COLO668 (cell line): ENCODE measurements at regions not wholly inside any gene's neighbourhood (a gene's known extent, or its start where the extent isn't known, plus 50 kb on each side); places are given as distances from the start of the nearest gene placed in this dataset.

Experiments
- DNase-seq: peaks from one replicate; lab custom pipeline; 2025; ENCODE audit not compliant: unreplicated experiment; lab: John Stamatoyannopoulos, UW

DNA sequence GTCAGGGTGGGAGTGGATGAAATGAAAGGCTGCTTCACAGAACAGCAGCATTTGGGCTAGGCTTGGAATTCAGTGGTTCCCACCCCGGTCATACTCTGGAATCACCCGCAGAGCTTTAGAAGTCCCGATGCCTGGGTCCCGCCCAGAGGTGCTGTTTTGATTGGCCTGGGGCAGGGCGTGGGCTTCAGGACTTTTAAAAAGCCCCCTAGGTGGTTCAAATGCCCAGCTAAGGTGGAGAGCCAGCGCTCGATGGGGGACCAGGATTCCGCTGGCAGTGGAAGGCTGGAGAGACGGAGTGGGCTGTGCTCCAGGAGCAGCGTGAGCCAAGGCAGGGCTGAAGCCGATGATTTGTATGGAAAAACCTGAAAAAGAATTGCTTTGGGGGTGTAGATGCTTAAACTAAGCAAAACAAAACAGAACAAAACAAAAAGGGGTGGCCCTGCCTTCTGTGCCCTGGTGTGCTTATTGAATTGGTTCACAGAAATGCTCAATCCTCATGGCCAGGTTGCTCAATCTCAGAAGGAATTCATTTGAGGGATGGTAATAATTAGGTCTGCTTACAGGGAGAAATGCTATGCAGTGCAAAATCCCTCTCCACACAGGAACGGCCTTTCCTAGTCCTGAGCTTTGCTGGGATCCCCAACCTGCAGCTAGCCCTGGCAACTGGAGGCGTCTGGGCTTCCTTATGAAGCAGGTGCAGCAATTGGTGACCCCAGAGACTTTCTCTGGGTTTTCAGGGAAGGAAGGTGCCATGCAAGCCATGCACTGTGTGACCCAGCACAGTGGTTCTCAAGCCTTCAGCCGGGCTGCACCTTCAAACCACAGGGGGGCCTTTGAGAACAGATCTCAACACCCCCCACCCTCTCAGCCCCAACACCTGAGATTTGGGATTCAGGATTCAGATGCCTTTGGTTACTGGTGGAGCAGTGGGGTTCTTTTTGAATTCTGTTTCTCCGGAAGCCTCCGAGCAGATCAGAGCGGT, 174.0 kb upstream of the ZNF618 start:
- DNase-seq: no peak

DNA sequence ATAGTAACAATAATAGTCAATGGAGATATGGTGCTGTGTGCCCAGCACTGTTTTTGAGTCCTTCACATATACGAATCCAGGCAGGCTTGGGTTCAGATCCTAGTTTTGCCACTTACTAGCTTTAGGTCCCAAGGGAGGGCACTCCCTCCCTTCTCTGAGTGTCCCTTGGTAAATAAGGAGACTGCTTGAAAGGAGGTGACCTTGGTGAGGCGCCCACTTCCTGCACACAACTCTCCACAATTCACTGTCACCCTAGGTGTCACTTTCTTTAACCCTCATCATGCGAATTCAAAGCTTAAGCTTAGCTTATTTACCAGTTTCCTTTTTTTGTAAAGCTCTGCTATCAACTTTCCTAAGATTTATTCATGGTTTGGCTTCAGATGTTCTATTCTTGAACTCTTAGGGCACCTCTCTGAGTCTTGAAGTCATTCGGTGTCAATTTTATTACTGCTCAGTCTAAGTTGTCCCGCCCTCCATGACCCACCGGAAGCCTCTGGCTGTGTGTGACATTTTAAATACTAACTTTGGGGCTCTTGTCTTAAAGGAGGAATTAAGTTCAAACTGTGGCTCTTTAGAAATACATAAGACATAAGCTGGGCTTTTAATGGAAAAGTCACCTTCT, 170.7 kb upstream of the ZNF618 start:
- no peak for DNase-seq

DNA sequence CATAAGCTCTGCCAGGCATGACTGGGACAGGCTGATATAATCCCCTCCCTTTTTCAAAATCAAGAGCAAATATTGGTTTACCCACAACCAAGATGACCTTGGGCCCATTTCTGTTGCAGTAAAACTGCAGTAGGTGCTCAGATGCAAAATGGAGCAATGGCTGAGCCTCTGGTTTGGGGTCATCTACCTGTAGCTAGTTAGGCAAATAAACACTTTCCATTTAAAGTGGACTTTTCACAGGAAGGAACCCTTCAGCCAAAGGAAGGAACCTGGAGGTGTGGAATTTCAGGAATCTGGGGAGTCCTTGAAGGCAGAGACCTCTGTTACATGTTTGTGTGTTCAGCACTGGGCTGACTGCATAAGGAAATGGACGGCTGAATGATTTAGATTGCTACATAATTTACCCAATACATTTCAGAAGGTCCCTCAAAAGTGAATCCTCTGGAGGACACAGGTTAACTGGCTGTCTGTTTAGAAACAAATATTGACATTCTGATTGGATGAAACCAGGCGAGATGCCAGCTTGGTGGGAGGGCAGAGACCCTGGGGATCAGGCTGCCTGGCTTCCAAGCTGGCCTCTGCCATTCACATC, 170.1 kb upstream of the ZNF618 start:
- DNase-seq: no peak

DNA sequence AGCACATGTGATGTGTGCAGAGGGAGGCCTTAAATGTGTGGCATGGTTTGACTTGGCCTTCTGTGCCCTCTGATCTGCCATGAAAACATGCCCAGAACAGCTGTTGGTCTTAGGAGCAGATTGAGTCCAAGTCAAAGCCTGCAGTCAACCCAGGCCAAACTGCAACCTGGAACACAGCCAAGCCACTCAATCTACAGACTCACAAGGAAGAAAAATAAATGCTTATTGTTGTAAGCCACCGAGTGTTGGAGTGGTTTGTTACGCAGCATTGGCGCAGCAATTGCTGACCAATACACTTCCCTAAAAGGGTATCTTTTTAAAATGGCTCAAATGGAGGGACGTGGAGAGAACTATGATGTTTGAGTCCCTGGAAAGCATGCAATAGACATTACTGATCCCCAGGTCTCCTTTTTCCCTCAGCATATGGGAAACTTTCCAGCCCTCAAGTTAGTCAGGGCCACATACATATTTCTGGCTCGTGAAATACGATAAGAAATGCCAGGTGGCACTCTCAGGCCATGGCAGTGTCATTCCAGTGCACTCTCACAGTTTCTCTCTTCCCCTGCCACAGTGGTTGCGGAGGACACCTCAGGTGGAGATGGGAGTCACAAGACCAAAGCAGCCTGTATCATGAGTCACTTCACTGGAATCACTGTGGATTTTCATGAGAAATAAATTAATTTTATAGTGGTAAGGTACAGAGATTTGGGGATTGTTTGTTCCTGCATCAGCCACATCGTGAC, 168.0 kb upstream of the ZNF618 start:
- DNase-seq: no peak

DNA sequence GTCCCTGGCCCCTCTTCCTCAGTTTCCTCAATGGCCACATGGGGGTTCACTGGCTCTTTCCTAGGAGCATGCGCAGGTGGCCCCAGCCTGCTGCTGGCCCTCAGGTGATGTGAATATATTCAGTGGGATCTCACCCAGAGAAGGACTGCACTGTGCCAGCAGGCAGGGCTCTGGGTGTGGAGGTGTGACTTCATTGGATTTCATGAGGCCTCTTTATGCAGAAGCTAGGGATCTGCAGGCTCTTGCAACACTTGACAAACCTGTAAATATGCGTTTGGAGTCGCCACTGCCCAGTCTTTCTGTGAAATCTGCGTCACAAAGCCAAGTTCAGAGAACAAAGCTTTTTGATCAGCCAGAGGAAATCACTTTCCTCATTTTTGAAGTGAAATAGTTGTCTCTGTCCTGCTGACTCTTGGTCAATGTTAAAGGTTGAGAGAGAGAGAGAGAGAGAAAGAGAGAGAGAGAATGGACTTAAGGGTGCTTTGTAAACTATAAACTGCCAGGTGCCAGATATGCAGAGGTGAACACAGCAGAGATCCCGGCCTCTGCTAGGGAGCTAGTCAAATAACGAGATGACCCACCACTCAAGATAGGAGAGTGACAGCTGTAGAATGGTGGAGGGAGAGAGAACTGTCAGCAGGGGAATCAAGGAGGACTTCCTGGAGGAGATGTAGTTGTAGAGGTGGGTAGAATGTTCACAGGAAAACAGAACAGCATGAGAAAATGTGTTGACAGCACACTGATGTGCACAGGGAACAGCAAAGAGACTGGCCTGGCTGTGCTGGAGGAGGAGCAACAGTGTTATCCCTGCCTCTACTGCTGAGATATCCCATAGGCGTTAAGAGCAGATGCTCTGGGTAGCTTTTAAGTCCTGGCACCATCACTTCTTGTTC, 167.0 kb upstream of the ZNF618 start:
- no peak for DNase-seq

DNA sequence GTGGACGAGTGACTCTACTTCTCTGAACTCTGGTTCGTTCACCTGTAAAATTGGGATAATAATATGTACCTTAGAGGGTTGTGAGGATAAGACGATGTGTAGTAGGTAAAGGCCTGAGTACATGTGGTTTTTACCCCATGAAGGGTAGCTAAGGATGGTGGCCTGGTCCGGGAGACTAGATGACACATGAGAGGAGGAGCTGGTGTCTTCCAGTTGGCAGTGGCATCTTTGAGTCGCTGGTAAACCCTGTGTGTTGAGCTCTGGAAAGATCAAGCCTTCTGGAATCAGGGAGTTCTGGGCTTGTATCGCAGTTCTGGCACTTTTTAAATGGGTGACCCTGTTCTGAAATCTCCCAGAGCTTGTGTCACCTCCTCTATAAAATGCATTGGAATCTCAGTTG, 166.4 kb upstream of the ZNF618 start:
- no peak for DNase-seq

DNA sequence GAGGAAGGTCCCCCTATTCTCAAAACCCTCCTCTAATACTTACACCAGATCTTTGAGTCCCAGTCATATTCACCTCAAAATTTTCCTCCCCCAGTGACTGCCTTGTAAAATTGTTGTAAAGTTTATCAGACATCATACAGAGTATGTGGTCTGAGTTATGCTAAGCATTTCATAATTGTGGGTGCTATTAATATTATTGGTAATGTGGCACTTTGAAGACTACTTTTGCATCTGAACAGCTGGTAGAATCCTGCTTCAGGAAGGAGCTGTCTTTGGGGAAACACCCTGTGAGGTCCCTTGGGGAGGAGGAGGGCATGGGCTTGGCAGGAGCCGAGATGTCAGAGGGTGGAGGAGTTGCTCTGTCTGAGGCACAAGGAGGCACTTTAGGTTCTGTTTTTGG, 164.9 kb upstream of the ZNF618 start:
- no peak for DNase-seq

DNA sequence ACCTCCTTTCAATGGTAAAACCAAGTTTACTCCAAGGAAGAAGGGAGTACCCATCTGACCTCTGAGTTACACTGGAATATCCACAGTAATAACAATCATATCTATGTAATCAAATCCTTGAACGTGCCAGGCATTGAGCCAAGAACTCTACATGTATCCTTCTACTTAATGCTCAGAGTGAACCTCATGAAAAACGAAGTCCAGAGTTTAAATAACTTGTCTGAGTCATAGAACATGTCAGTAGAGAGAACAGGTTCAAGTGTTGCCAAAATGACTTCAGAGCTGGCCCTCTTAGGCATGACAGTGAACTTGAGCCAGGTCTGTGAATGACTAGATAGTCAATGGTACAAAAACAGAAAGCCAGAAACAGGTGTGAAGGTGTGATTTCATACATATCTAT, 164.1 kb upstream of the ZNF618 start:
- DNase-seq: no peak

DNA sequence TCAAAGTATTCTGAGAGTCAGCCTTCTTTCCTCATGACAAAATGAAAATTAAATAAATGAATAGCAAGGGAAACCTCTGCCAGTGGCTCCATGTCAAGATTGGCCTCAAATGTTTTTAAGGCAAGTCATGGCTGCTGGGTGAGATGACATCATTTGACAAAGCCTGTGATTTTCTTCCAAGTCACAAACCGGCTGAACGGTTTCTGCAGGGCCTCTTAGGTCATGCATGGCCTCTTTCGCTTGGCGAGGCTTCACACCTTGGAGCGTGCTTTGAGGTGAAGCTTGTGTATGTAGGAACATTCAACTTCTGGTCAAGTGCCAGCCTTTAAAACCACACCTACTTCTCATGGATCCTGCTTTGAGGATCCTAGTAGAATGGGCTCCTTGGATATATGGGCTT, 161.0 kb upstream of the ZNF618 start:
- no peak for DNase-seq

DNA sequence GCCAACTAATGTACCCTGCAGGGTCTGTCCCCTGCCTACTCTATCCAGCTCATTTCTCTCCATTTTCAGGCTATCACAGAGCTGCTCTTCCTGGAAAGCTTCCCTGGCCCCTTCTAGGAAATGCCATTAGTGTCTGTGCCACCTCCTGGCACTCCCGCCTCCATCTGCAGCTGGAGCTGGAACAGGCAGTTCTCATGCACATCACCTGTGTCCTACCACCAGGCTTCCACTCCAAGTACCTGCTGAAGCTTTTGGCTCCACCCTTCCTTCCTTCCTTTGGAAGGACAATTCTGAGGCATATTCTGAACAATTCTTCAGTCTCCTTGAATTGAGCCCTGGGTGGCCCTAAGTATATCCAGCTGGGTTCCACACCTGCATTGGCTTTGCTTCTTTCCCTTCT, 156.2 kb upstream of the ZNF618 start:
- DNase-seq: no peak

DNA sequence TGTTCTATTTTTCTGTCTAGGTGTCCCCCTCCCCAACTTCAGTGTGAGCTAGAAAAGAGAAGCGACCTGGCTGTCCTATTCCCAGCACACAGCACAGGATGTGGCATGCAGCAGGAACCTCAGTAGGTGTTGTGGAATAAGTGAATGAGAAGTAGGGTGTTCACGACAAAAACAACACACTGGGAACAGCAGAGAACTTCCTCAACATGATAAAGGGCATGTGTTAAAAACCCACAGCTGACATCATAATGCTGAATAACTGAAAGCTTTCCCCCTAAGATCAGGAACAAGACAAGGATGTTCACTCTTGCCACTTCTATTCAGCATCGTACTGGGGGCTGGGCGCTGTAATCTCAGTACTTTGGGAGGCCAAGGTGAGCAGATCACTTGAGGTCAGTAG, 155.6 kb upstream of the ZNF618 start:
- no peak for DNase-seq

DNA sequence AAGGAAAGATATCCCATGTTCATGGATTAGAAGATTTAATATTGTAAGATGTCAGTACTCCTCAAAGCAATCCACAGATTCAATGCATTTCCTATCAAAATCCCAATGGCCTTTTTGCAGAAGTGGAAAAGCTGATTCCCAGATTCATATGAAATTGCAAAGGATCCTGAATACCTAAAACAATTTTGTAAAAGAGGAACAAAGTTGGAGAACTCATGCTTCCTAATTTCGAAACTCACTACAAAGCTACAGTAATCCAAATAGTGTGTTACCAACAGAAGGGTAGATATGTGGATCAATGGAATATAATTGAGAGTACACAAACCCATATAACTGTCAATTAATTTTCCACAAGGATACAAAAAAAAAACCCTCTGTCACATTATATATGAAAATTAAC, 154.3 kb upstream of the ZNF618 start:
- DNase-seq: no peak

DNA sequence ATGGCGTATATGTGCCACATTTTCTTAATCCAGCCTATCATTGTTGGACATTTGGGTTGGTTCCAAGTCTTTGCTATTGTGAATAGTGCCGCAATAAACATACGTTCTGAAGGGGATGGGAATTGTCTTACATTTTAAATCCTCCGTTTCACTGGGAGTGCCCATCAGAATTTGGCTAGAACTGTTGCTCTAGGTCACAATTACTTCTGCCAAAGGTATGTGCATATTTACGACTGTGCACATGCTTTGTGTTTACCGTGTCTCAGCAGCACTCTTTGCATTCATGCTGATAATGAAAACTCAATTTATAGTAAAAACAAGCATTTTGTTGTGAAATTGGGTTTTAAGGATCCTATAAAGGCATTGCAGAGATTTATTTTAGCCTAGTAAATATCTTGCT, 151.9 kb upstream of the ZNF618 start:
- DNase-seq: no peak

DNA sequence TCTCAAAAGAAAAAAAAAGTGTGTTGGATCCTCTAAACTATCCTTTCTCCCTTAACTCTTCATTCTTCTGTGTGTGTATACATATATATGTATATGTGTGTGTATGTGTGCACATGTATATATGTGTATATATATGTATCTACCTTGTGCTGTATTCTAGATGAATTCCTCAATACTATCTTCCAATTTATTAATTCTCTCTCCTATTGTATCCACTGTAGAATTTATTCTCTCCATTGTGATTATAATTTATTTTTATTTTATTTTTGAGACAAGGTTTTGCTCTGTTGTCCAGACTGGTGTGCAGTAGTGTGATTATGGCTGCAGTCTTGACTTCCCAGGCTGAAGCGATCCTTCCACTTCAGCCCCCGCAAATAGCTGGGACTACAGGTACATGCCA, 147.1 kb upstream of the ZNF618 start:
- DNase-seq: no peak

DNA sequence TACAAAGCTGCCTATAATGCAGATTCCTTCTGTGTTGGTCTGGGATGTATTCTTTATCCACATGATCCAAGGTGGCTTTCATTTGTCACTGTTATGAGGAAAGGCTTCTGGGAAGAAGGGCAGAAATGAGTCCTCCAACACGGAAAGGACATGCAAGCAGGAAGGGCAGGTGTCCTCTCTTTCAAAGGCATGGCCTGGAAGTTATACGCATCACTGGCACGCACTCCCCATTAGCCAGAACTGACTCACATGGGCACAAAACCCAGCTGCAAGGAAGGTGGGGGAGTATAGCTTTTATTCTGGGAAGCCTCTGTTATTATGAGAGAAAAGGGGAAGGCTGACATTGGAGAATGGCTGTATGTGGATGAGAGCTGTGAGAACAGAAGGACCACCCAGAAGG, 141.3 kb upstream of the ZNF618 start:
- no peak for DNase-seq

DNA sequence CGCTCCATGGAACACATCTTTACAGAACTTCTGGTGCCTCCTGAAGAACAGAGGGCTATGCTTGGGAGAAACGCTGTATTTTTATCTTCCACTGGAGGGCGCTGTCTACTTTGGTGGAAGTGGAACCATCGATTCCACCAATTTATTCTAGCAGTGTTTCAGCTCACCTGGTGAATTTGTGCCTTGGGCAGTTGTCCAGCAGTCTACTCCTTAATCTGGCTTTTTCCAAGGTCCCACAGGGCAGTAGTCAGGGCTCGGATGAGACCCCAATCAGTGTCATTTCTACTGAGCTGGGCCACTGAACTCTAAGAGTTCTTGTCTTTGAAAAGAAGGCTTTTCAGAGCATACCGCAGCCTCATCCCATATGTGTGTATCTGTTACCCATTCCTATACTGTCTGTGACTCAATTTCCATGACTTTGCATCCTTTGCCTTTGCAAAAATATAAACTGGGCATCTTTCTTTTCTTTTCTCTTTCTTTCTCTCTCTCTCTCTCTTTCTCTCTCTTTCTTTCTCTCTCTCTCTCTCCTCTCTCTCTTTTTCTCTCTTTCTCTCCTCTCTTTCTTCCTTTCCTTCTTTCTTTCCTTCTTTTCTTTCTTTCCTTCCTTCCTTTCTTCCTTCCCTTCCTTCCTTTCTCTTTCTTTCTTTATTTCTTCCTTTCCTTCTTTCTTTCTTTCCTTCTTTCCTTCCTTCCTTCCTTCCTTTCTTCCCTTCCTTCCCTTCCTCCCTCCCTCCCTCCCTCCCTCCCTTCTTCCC, 138.4 kb upstream of the ZNF618 start:
- peak; percentile 48 for DNase-seq

DNA sequence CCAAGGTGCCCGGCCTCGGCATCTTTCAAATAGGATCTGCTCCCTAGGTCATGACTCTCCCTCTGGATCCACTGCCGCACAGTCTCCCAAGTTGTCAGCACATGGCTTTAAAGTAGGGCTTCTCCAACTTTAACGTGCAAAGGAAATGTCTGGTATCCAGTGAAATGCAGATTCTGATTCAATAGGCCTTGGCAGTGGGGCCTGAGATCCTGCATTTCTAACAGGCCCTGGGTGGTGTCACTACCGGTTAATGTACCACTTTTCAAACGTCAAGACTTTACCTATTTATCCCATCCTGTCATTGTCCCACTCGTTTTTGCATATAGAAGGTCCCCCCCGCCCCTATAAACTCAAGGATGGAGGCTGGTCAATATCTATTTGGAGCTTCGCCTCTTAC, 137.6 kb upstream of the ZNF618 start:
- no peak for DNase-seq

DNA sequence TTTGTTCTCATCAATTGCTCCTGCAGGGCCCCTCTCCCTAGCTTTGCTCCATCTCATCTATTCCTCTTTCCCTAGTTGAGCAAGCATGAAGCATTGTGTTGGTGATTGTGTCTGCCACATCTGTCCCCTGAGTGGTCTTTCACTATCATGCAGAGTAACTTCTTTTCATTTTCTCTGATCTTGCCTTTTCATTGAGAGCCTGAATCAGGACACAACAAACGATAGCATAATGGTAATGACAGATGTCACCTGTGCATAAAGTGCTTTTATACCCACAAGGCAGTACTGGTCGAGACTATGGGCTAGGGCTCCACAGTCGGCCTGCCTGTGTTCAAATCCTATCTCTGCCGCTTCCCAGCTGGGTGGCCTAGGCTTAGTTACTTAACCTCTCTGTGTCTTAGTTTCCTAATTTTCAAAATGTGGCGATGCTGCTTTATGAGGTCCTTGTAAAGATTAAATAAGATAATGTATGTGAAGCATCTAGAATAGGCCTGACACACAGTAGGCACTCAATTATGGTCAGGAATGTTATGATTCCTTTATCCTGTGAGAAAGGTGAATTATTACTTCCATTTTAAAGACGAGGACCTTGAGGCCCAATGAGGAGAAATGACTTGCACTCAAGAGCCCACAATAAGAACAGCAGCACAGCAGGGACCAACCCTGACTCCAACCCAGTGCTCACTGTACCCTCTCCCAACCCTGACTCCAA, 137.1 kb upstream of the ZNF618 start:
- no peak for DNase-seq
